ENCODE measurements at regions not wholly inside any gene's neighbourhood (a gene's known extent, or its start where the extent isn't known, plus 50 kb on each side); places are given as distances from the start of the nearest gene placed in this dataset.

- DNase-seq, result no peak
- in situ Hi-C loops (cut with HindIII; ENCODE audit: low pct_ligation_motif_present, low pct_unique_long_range_greater_than_20kb, low sequenced_read_pairs), result no loop called here
These were observed 624.6 kb downstream of the AACS start for GRCh38 chr12:125689576-125690410.

GRCh38 chr12:125690841-125691240 is 625.6 kb downstream of the AACS start:
- in situ Hi-C loops (cut with HindIII; ENCODE audit: low pct_ligation_motif_present, low pct_unique_long_range_greater_than_20kb, low sequenced_read_pairs), result no loop called here
- no peak for DNase-seq

GRCh38 chr12:125696054-125696453 is 630.8 kb downstream of the AACS start:
- in situ Hi-C loops (cut with HindIII; ENCODE audit: low pct_ligation_motif_present, low pct_unique_long_range_greater_than_20kb, low sequenced_read_pairs), result no loop called here
- DNase-seq, result no peak

- no peak for DNase-seq
- in situ Hi-C loops (cut with HindIII; ENCODE audit: low pct_ligation_motif_present, low pct_unique_long_range_greater_than_20kb, low sequenced_read_pairs), result no loop called here
These were observed 639.6 kb downstream of the AACS start for GRCh38 chr12:125704803-125705202.

GRCh38 chr12:125720961-125721360 is 655.7 kb downstream of the AACS start:
- in situ Hi-C loops (cut with HindIII; ENCODE audit: low pct_ligation_motif_present, low pct_unique_long_range_greater_than_20kb, low sequenced_read_pairs), result no loop called here
- DNase-seq, result no peak

GRCh38 chr12:125734137-125734536 is 668.9 kb downstream of the AACS start:
- peak; percentile 21 for DNase-seq
- in situ Hi-C loops (cut with HindIII; ENCODE audit: low pct_ligation_motif_present, low pct_unique_long_range_greater_than_20kb, low sequenced_read_pairs), result no loop called here

- DNase-seq, result no peak
- in situ Hi-C loops (cut with HindIII; ENCODE audit: low pct_ligation_motif_present, low pct_unique_long_range_greater_than_20kb, low sequenced_read_pairs), result no loop called here
These were observed 673.0 kb downstream of the AACS start for GRCh38 chr12:125738211-125738610.

- in situ Hi-C loops (cut with HindIII; ENCODE audit: low pct_ligation_motif_present, low pct_unique_long_range_greater_than_20kb, low sequenced_read_pairs), result no loop called here
- DNase-seq, result no peak
These were observed 677.2 kb downstream of the AACS start for GRCh38 chr12:125742413-125742812.

- in situ Hi-C loops (cut with HindIII; ENCODE audit: low pct_ligation_motif_present, low pct_unique_long_range_greater_than_20kb, low sequenced_read_pairs), result no loop called here
- DNase-seq, result no peak
These were observed 679.0 kb downstream of the AACS start for GRCh38 chr12:125744201-125744600.

GRCh38 chr12:125755512-125755911 is 690.3 kb downstream of the AACS start:
- no peak for DNase-seq
- in situ Hi-C loops (cut with HindIII; ENCODE audit: low pct_ligation_motif_present, low pct_unique_long_range_greater_than_20kb, low sequenced_read_pairs), result no loop called here

- in situ Hi-C loops (cut with HindIII; ENCODE audit: low pct_ligation_motif_present, low pct_unique_long_range_greater_than_20kb, low sequenced_read_pairs), result no loop called here
These were observed 700.9 kb downstream of the AACS start for GRCh38 chr12:125766091-125766490.

GRCh38 chr12:125772403-125772802 is 707.2 kb downstream of the AACS start:
- no peak for DNase-seq
- in situ Hi-C loops (cut with HindIII; ENCODE audit: low pct_ligation_motif_present, low pct_unique_long_range_greater_than_20kb, low sequenced_read_pairs), result no loop called here

More at GRCh38 chr12:125766091-125766490, 700.9 kb downstream of the AACS start:
- DNase-seq, result no peak

- in situ Hi-C loops (cut with HindIII; ENCODE audit: low pct_ligation_motif_present, low pct_unique_long_range_greater_than_20kb, low sequenced_read_pairs), result no loop called here
These were observed 707.9 kb downstream of the AACS start for GRCh38 chr12:125773033-125773640.

GRCh38 chr12:125775507-125775906 is 710.3 kb downstream of the AACS start:
- in situ Hi-C loops (cut with HindIII; ENCODE audit: low pct_ligation_motif_present, low pct_unique_long_range_greater_than_20kb, low sequenced_read_pairs), result no loop called here
- DNase-seq, result no peak

More at GRCh38 chr12:125773033-125773640, 707.9 kb downstream of the AACS start:
- peak; percentile 41 for DNase-seq

- in situ Hi-C loops (cut with HindIII; ENCODE audit: low pct_ligation_motif_present, low pct_unique_long_range_greater_than_20kb, low sequenced_read_pairs), result no loop called here
- no peak for DNase-seq
These were observed 711.0 kb downstream of the AACS start for GRCh38 chr12:125776212-125776611.

GRCh38 chr12:125786143-125786542 is 720.9 kb downstream of the AACS start:
- no peak for DNase-seq
- in situ Hi-C loops (cut with HindIII; ENCODE audit: low pct_ligation_motif_present, low pct_unique_long_range_greater_than_20kb, low sequenced_read_pairs), result no loop called here

GRCh38 chr12:125794401-125794800 is 729.2 kb downstream of the AACS start:
- DNase-seq, result no peak
- in situ Hi-C loops (cut with HindIII; ENCODE audit: low pct_ligation_motif_present, low pct_unique_long_range_greater_than_20kb, low sequenced_read_pairs), result no loop called here

GRCh38 chr12:125797421-125798175 is 732.4 kb downstream of the AACS start:
- DNase-seq, result no peak
- in situ Hi-C loops (cut with HindIII; ENCODE audit: low pct_ligation_motif_present, low pct_unique_long_range_greater_than_20kb, low sequenced_read_pairs), result no loop called here

- in situ Hi-C loops (cut with HindIII; ENCODE audit: low pct_ligation_motif_present, low pct_unique_long_range_greater_than_20kb, low sequenced_read_pairs), result no loop called here
- DNase-seq, result no peak
These were observed 739.4 kb downstream of the AACS start for GRCh38 chr12:125804660-125805059.

Measured in ACHN (cell line).